Activated T-helper 1 cell treated with anti-CD3 and anti-CD28 coated beads, Interleukin-12 subunit alpha, Interleukin-12 subunit beta, Interleukin-2, Interleukin-4 antibody, amounts not matched to agents 30 ng/mL and 10 ng/mL and 1 ng/mL, durations not matched to agents 14 hours and 24 hours and 36 hours (primary cell): ENCODE measurements at regions not wholly inside any gene's neighbourhood (a gene's known extent, or its start where the extent isn't known, plus 50 kb on each side); places are given as distances from the start of the nearest gene placed in this dataset.

ENCODE experiments used
- DNase-seq: peaks from one replicate; pipeline ENCODE4 v3.0.0; 2021; ENCODE audit warnings: low spot score
- H3K27ac Mint-ChIP-seq: one replicate; pipeline ENCODE4 v1.8.0; 2021; ENCODE audit warnings: mild to moderate bottlenecking, mixed read lengths
- H3K27me3 Mint-ChIP-seq: one replicate; pipeline ENCODE4 v1.8.0; 2022; ENCODE audit warnings: mild to moderate bottlenecking, moderate library complexity, mixed read lengths; ENCODE audit not compliant: insufficient read depth
- H3K36me3 Mint-ChIP-seq: one replicate; pipeline ENCODE4 v1.8.0; 2021; ENCODE audit warnings: low read depth, mixed read lengths
- H3K4me1 Mint-ChIP-seq: one replicate; pipeline ENCODE4 v1.8.0; 2021; ENCODE audit warnings: low read depth, mixed read lengths
- H3K4me3 Mint-ChIP-seq: one replicate; pipeline ENCODE4 v1.8.0; 2021; ENCODE audit warnings: mild to moderate bottlenecking, moderate library complexity, mixed read lengths
- H3K9me3 Mint-ChIP-seq: one replicate; pipeline ENCODE4 v1.8.0; 2021; ENCODE audit warnings: mixed read lengths
- intact Hi-C: fragments of 100-400 bp; cut with micrococcal nuclease; formaldehyde crosslinking; loops from one replicate; pipeline ENCODE4 v1.15.1; 2024

- intact Hi-C loops = no loop called here
- Mint-ChIP-seq H3K27ac (no peak overlapping the region), H3K36me3 (no peaks in the 10 kb centered on the region), H3K4me3 (no peak overlapping the region), H3K9me3 (peaks cover 35% of the 10 kb centered on the region), H3K27me3 (peaks cover 2% of the 10 kb centered on the region), H3K4me1 (no peaks in the 10 kb centered on the region)
- DNase-seq = no peak
These were observed 279.6 kb upstream of the CCDC196 start for GRCh38 chr14:66206554-66206953.

GRCh38 chr14:66216763-66217162 lies 269.4 kb upstream of the CCDC196 start:
- peaks cover 25% of the 10 kb centered on the region for H3K9me3 Mint-ChIP-seq
- no peaks in the 10 kb centered on the region for H3K36me3 Mint-ChIP-seq

GRCh38 chr14:66219886-66220285 lies 266.3 kb upstream of the CCDC196 start:
- Mint-ChIP-seq H3K27ac (no peak overlapping the region), H3K4me3 (no peak overlapping the region), H3K4me1 (no peaks in the 10 kb centered on the region), H3K9me3 (peaks cover 19% of the 10 kb centered on the region), H3K27me3 (peaks cover 6% of the 10 kb centered on the region), H3K36me3 (no peaks in the 10 kb centered on the region)
- intact Hi-C loops = no loop called here
- DNase-seq = no peak

More at GRCh38 chr14:66216763-66217162, 269.4 kb upstream of the CCDC196 start:
- H3K4me1 Mint-ChIP-seq = no peaks in the 10 kb centered on the region
- no peak overlapping the region for H3K4me3 Mint-ChIP-seq
- intact Hi-C loops = no loop called here
- DNase-seq = no peak
- H3K27ac Mint-ChIP-seq = no peak overlapping the region
- peaks cover 6% of the 10 kb centered on the region for H3K27me3 Mint-ChIP-seq

GRCh38 chr14:66224492-66225178 lies 261.5 kb upstream of the CCDC196 start:
- Mint-ChIP-seq H3K4me3 (no peak overlapping the region), H3K4me1 (no peaks in the 10 kb centered on the region), H3K27ac (no peak overlapping the region), H3K36me3 (no peaks in the 10 kb centered on the region), H3K9me3 (peaks cover 10% of the 10 kb centered on the region), H3K27me3 (no peaks in the 10 kb centered on the region)
- intact Hi-C loops = no loop called here
- no peak for DNase-seq

- no peak for DNase-seq
- intact Hi-C loops = no loop called here
- Mint-ChIP-seq H3K4me3 (no peak overlapping the region), H3K9me3 (peaks cover 12% of the 10 kb centered on the region), H3K27ac (no peak overlapping the region), H3K27me3 (peaks cover under 1% of the 10 kb centered on the region), H3K36me3 (no peaks in the 10 kb centered on the region), H3K4me1 (no peaks in the 10 kb centered on the region)
These were observed 260.8 kb upstream of the CCDC196 start for GRCh38 chr14:66225337-66225736.

- Mint-ChIP-seq H3K9me3 (peaks cover 15% of the 10 kb centered on the region), H3K27me3 (peaks cover 5% of the 10 kb centered on the region), H3K27ac (no peak overlapping the region), H3K4me1 (no peaks in the 10 kb centered on the region), H3K36me3 (no peaks in the 10 kb centered on the region), H3K4me3 (no peak overlapping the region)
- DNase-seq = no peak
- intact Hi-C loops = no loop called here
These were observed 257.8 kb upstream of the CCDC196 start for GRCh38 chr14:66228267-66228970.

- H3K27me3 Mint-ChIP-seq = peaks cover 11% of the 10 kb centered on the region
- intact Hi-C loops = no loop called here
- DNase-seq = no peak
- no peak overlapping the region for H3K27ac Mint-ChIP-seq
- H3K36me3 Mint-ChIP-seq = no peaks in the 10 kb centered on the region
- no peaks in the 10 kb centered on the region for H3K4me1 Mint-ChIP-seq
- no peak overlapping the region for H3K4me3 Mint-ChIP-seq
- H3K9me3 Mint-ChIP-seq = peaks cover 15% of the 10 kb centered on the region
These were observed 254.4 kb upstream of the CCDC196 start for GRCh38 chr14:66231820-66232219.

- Mint-ChIP-seq H3K4me1 (no peaks in the 10 kb centered on the region), H3K36me3 (no peaks in the 10 kb centered on the region), H3K9me3 (peaks cover 5% of the 10 kb centered on the region), H3K27me3 (peaks cover 11% of the 10 kb centered on the region), H3K27ac (no peak overlapping the region), H3K4me3 (no peak overlapping the region)
- intact Hi-C loops = no loop called here
- no peak for DNase-seq
These were observed 252.6 kb upstream of the CCDC196 start for GRCh38 chr14:66233591-66233990.

- Mint-ChIP-seq H3K27me3 (peaks cover 11% of the 10 kb centered on the region), H3K27ac (no peak overlapping the region), H3K9me3 (peaks cover 5% of the 10 kb centered on the region), H3K36me3 (no peaks in the 10 kb centered on the region), H3K4me1 (no peaks in the 10 kb centered on the region), H3K4me3 (no peak overlapping the region)
- DNase-seq = no peak
- intact Hi-C loops = no loop called here
These were observed 251.8 kb upstream of the CCDC196 start for GRCh38 chr14:66234411-66234810.

GRCh38 chr14:66237741-66238140 lies 248.4 kb upstream of the CCDC196 start:
- Mint-ChIP-seq H3K9me3 (no peaks in the 10 kb centered on the region), H3K27ac (no peak overlapping the region), H3K27me3 (peaks cover 6% of the 10 kb centered on the region), H3K4me3 (no peak overlapping the region), H3K36me3 (no peaks in the 10 kb centered on the region), H3K4me1 (no peaks in the 10 kb centered on the region)
- no peak for DNase-seq
- intact Hi-C loops = no loop called here

- Mint-ChIP-seq H3K27ac (no peak overlapping the region), H3K27me3 (peaks cover 9% of the 10 kb centered on the region), H3K9me3 (no peaks in the 10 kb centered on the region), H3K36me3 (no peaks in the 10 kb centered on the region), H3K4me1 (no peaks in the 10 kb centered on the region), H3K4me3 (no peak overlapping the region)
- intact Hi-C loops = no loop called here
- no peak for DNase-seq
These were observed 247.2 kb upstream of the CCDC196 start for GRCh38 chr14:66238969-66239368.

- Mint-ChIP-seq H3K4me3 (no peak overlapping the region), H3K4me1 (no peaks in the 10 kb centered on the region), H3K27me3 (peaks cover 9% of the 10 kb centered on the region), H3K9me3 (no peaks in the 10 kb centered on the region), H3K36me3 (no peaks in the 10 kb centered on the region), H3K27ac (no peak overlapping the region)
- intact Hi-C loops = no loop called here
- no peak for DNase-seq
These were observed 246.6 kb upstream of the CCDC196 start for GRCh38 chr14:66239589-66239988.

GRCh38 chr14:66240105-66240504 lies 246.1 kb upstream of the CCDC196 start:
- intact Hi-C loops = no loop called here
- Mint-ChIP-seq H3K27me3 (peaks cover 9% of the 10 kb centered on the region), H3K4me1 (no peaks in the 10 kb centered on the region), H3K4me3 (no peak overlapping the region), H3K27ac (no peak overlapping the region), H3K36me3 (no peaks in the 10 kb centered on the region), H3K9me3 (no peaks in the 10 kb centered on the region)
- DNase-seq = no peak
